Vagina (tissue), 2 donors: ENCODE measurements at regions not wholly inside any gene's neighbourhood (a gene's known extent, or its start where the extent isn't known, plus 50 kb on each side); places are given as distances from the start of the nearest gene placed in this dataset.

Source experiments
- DNase-seq, 2 donors: peaks; one replicate each; pipeline ENCODE4 v3.0.0-alpha.2; 2017; ENCODE audit errors: extremely low spot score in 2 of 2
- H3K27ac ChIP-seq: fragments of 200-600 bp; sonication (generic); one replicate; pipeline ENCODE4 v1.5.1; 2019
- H3K27me3 ChIP-seq: fragments of 200-600 bp; sonication (generic); one replicate; pipeline ENCODE4 v1.5.1; 2019
- H3K36me3 ChIP-seq, 2 donors: fragments of 200-600 bp; sonication (generic); one replicate each; pipeline ENCODE4 v1.5.1; 2017 to 2019
- H3K4me1 ChIP-seq: fragments of 200-600 bp; sonication (generic); one replicate; pipeline ENCODE4 v1.5.1; 2019
- H3K4me3 ChIP-seq, 2 donors: fragments of 200-600 bp; sonication (generic); 1 replicate in 1 of 2; 2 replicates in 1 of 2; pipeline ENCODE4 v1.5.1; 2016 to 2019
- H3K9me3 ChIP-seq: fragments of 200-600 bp; sonication (generic); one replicate; pipeline ENCODE4 v1.5.1; 2019
- POLR2A ChIP-seq, 2 donors: fragments of 450-650 bp; IDR thresholded peaks; one replicate each; pipeline ENCODE4 v1.6.1; 2017; ENCODE audit warnings: antibody characterized with exemption in 2 of 2, mild to moderate bottlenecking in 2 of 2, moderate library complexity in 2 of 2
- POLR2AphosphoS5 ChIP-seq, 2 donors: sonication (generic); formaldehyde crosslinking; IDR thresholded peaks; one replicate each; pipeline ENCODE4 v1.9.0; 2017; ENCODE audit warnings: antibody characterized with exemption in 2 of 2, mild to moderate bottlenecking in 2 of 2, low read depth in 1 of 2; ENCODE audit not compliant: insufficient read depth in 1 of 2
- intact Hi-C: fragments of 100-400 bp; cut with DNase I; formaldehyde crosslinking; loops from one replicate; pipeline ENCODE4 v1.15.1; 2023
- TF ChIP-seq, protein P1 (sequence below), 3 experiments: fragments of 450-650 bp in 2 of 3; fragments of 200-600 bp in 1 of 3; sonication (generic) in 1 of 3; IDR thresholded peaks; one replicate each; pipeline ENCODE4 v1.5.1; 2017 to 2019; ENCODE audit warnings: antibody characterized with exemption in 3 of 3, mild to moderate bottlenecking in 2 of 3, moderate library complexity in 2 of 3

GRCh38 chr20:11445891-11446290, 471.8 kb upstream of the BTBD3 start:
- TF ChIP-seq, protein P1, sequence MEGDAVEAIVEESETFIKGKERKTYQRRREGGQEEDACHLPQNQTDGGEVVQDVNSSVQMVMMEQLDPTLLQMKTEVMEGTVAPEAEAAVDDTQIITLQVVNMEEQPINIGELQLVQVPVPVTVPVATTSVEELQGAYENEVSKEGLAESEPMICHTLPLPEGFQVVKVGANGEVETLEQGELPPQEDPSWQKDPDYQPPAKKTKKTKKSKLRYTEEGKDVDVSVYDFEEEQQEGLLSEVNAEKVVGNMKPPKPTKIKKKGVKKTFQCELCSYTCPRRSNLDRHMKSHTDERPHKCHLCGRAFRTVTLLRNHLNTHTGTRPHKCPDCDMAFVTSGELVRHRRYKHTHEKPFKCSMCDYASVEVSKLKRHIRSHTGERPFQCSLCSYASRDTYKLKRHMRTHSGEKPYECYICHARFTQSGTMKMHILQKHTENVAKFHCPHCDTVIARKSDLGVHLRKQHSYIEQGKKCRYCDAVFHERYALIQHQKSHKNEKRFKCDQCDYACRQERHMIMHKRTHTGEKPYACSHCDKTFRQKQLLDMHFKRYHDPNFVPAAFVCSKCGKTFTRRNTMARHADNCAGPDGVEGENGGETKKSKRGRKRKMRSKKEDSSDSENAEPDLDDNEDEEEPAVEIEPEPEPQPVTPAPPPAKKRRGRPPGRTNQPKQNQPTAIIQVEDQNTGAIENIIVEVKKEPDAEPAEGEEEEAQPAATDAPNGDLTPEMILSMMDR (IDR thresholded peaks at IDR 0.05), result no peak
- TF ChIP-seq POLR2A (IDR thresholded peaks at IDR 0.05), result no peak
- TF ChIP-seq POLR2AphosphoS5 (IDR thresholded peaks at IDR 0.05; ENCODE audit: insufficient read depth in 1 of 2, low read depth in 1 of 2), result no peak
- intact Hi-C loops, result no loop called here

GRCh38 chr20:11447371-11448100, 470.2 kb upstream of the BTBD3 start:
- intact Hi-C loops, result no loop called here
- DNase-seq, result no peak
- H3K4me3 ChIP-seq, result no peak overlapping the region
- H3K36me3 ChIP-seq, result no peaks in the 10 kb centered on the region
- TF ChIP-seq, protein P1 (IDR thresholded peaks at IDR 0.05), result no peak
- TF ChIP-seq POLR2AphosphoS5 (IDR thresholded peaks at IDR 0.05; ENCODE audit: insufficient read depth in 1 of 2, low read depth in 1 of 2) (no peak), POLR2A (IDR thresholded peaks at IDR 0.05) (no peak)
- no peaks in the 10 kb centered on the region for H3K9me3 ChIP-seq
- no peak overlapping the region for H3K27ac ChIP-seq
- H3K27me3 ChIP-seq, result no peaks in the 10 kb centered on the region
- peaks cover 12% of the 10 kb centered on the region for H3K4me1 ChIP-seq

More at GRCh38 chr20:11445891-11446290, 471.8 kb upstream of the BTBD3 start:
- no peaks in the 10 kb centered on the region for H3K4me1 ChIP-seq
- no peaks in the 10 kb centered on the region for H3K9me3 ChIP-seq
- no peak for DNase-seq
- H3K36me3 ChIP-seq, result no peaks in the 10 kb centered on the region
- H3K27ac ChIP-seq, result no peak overlapping the region
- H3K4me3 ChIP-seq, result no peak overlapping the region
- H3K27me3 ChIP-seq, result no peaks in the 10 kb centered on the region

- intact Hi-C loops, result no loop called here
- Histone ChIP-seq H3K4me1 (peaks cover 14% of the 10 kb centered on the region), H3K9me3 (no peaks in the 10 kb centered on the region), H3K36me3 (no peaks in the 10 kb centered on the region), H3K4me3 (no peak overlapping the region), H3K27ac (no peak overlapping the region), H3K27me3 (no peaks in the 10 kb centered on the region)
- DNase-seq, result no peak
- TF ChIP-seq POLR2AphosphoS5 (IDR thresholded peaks at IDR 0.05; ENCODE audit: insufficient read depth in 1 of 2, low read depth in 1 of 2), result no peak
- TF ChIP-seq POLR2A (IDR thresholded peaks at IDR 0.05), result no peak
- TF ChIP-seq, protein P1 (IDR thresholded peaks at IDR 0.05), result no peak
Observed at GRCh38 chr20:11448554-11448953, 469.1 kb upstream of the BTBD3 start.

GRCh38 chr20:11451793-11452291, 465.9 kb upstream of the BTBD3 start:
- H3K9me3 ChIP-seq, result no peaks in the 10 kb centered on the region
- H3K4me1 ChIP-seq, result peaks cover 24% of the 10 kb centered on the region
- intact Hi-C loops, result no loop called here
- TF ChIP-seq, protein P1 (IDR thresholded peaks at IDR 0.05), result no peak
- DNase-seq, result no peak
- H3K27me3 ChIP-seq, result no peaks in the 10 kb centered on the region
- H3K4me3 ChIP-seq, result no peak overlapping the region
- no peak overlapping the region for H3K27ac ChIP-seq
- H3K36me3 ChIP-seq, result no peaks in the 10 kb centered on the region

- intact Hi-C loops, result no loop called here
- Histone ChIP-seq H3K27me3 (no peaks in the 10 kb centered on the region), H3K27ac (no peak overlapping the region), H3K4me1 (peaks cover 24% of the 10 kb centered on the region), H3K36me3 (no peaks in the 10 kb centered on the region), H3K4me3 (no peak overlapping the region), H3K9me3 (no peaks in the 10 kb centered on the region)
- no peak for DNase-seq
- TF ChIP-seq, protein P1 (IDR thresholded peaks at IDR 0.05), result no peak
- no peak for TF ChIP-seq POLR2AphosphoS5 (IDR thresholded peaks at IDR 0.05; ENCODE audit: insufficient read depth in 1 of 2, low read depth in 1 of 2)
- no peak for TF ChIP-seq POLR2A (IDR thresholded peaks at IDR 0.05)
Observed at GRCh38 chr20:11452326-11452725, 465.4 kb upstream of the BTBD3 start.
